AG09319 (cell line): ENCODE measurements at regions not wholly inside any gene's neighbourhood (a gene's known extent, or its start where the extent isn't known, plus 50 kb on each side); places are given as distances from the start of the nearest gene placed in this dataset.

Source experiments
- DNase-seq: peaks from one replicate; pipeline ENCODE4 v3.0.0-alpha.2; 2010; ENCODE audit warnings: low read depth; ENCODE audit errors: extremely low read depth
- CTCF ChIP-seq: IDR thresholded peaks from 2 replicates; pipeline ENCODE4 v1.5.1; 2011; ENCODE audit warnings: low read depth, mild to moderate bottlenecking, inconsistent platforms, low read length, moderate library complexity

GRCh38 chr2:172230889-172231401 is 128.2 kb upstream of the DLX2 start:
- DNase-seq = no peak

DNA sequence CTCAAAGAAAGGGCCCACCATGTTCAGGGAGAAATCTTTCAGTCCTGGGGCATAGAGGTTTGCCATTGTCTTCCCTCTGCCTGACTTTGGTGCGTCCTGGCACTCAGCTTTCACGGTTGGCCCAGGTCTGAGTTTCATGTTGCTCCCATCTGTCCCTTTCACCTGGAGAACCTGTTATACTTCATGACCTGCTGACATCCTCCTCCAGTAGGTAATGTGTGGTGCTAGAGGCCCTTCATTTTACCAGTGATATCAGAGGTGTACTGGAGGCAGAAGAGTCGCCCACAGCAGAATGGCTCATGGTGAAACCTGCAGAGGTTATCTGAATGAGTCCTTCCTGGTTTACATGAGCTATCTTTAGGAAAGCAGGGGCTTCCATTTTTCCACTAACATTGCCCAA is 128.8 kb upstream of the DLX2 start:
- TF ChIP-seq CTCF = no peak

More at GRCh38 chr2:172230889-172231401, 128.2 kb upstream of the DLX2 start:
- no peak for TF ChIP-seq CTCF

DNA sequence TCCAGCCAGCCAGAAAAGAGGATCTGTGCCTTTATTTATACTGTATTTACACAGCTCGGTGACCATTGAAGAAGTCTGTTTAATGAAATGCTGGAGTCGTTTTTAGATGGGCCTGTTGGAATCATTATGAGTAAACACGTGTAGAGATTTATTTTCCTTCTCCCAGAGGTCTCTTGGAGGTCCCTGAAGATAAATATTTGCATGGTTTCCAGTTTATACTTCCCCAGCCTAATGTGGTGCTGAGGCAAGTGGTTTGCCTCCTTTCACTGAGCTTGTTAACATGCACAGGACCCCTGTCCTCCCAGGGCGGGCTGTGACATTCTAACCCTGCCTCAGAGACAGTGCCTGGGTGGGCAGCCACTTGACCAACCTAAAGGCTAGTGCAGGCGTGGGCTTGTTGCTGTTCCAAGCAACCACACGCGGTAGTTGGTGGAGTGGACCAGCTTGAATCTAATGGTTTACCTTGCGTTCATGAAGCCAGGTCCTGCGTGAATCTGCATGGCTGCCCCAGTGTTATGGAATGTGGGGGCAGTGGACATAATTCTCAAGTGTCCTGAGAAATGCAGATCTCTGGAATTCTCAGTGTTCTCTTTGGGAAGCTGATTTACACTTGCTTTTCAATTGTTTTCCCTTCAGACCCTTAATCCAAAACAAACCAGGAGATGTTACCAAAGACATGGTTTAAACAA is 130.2 kb upstream of the DLX2 start:
- no peak for TF ChIP-seq CTCF
- DNase-seq = no peak

More for the DNA sequence above, 128.8 kb upstream of the DLX2 start:
- no peak for DNase-seq

DNA sequence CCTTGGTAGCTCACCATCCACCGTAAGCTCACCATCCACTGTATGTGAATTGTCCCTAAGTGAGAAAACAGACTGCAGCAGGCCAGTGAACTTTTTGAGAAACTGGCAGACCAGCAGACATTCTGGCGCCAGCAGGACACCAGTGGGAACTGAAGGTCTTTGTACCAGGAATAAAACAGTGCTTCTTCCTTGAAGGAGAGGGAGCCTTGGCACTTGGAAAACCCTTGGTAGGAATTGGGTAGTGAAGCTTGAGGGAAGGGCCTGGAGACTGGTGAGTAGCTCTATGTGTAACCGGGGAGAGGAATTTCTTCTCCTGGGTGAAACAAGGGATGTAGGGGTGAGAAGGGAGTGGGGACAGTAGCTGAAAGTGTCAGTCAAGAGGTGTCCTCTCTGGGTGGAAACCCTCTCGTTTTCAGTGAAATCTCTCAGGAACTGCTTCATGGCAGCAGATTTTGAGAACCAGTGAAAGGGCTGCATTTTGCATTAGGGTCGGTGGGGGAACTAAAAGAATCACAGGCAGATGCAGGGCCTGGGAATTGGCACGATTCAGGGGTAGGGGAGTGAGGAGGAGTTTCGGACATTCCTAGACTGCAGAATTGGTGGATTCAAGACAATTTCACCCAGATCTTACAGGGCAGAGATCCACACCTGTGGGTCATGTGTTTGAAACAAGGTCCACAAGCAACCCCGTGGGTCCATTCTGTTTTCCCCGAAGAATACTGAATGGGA is 131.5 kb upstream of the DLX2 start:
- TF ChIP-seq CTCF = no peak
- no peak for DNase-seq

DNA sequence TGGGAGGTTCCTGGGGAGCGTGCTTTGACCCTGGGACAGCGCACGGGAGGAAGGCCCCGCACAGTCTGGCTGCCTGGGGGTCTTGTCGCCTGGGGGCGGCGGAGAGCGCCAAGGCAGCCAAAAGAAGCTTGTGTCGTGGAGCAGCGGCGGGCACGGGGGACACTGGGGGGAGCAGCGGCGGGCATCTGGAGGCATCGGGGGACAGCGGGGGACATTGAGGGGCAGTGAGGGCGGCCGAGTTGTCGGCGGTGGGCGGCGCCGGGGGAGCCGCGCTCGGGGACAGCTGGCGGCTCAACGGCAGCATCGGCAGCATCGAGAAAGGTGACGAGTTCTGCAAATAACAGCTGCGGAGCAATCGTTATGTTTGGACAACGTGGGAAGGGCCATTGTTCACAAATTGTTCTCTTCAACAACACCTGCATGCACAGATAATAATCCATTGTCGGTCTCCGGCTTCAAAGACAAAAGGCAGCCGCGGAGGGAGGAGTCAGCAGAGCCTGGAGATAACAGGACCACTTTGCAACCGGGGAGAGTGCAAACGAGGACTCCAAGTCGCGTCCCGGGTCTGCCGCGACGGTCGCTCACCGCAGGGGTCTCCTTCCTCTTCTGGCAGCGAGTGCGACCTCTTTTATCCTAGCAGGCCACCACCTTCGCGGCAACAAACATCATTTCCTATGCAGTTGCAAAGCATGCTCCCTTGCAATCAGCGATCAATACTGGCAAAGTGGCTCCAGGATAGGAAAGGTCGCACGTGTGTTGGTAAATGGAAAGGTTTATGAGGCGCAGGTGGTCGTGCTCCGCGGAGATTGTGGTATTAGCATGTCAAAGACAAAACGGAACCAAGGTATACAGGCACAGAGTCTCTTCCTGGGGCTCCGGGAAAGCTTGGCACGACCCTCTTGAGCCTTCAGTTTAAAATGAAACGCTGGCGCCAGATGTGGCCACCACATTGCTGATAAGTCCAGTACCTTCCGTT is 132.3 kb upstream of the DLX2 start:
- no peak for DNase-seq
- no peak for TF ChIP-seq CTCF

- no peak for DNase-seq
- no peak for TF ChIP-seq CTCF
Measured at GRCh38 chr2:172239944-172240590, 137.4 kb upstream of the DLX2 start.
